Liver (tissue), 3 donors: ENCODE measurements at regions not wholly inside any gene's neighbourhood (a gene's known extent, or its start where the extent isn't known, plus 50 kb on each side); places are given as distances from the start of the nearest gene placed in this dataset.

Experiments used
- FOXA2 ChIP-seq: IDR thresholded peaks from 2 replicates; pipeline ENCODE4 v1.6.1; 2016; ENCODE audit warnings: antibody characterized with exemption
- GABPA ChIP-seq, 2 donors: IDR thresholded peaks in 1 of 2; conservative IDR thresholded peaks in 1 of 2; 2 replicates each; pipeline ENCODE4 v1.6.1; 2016; ENCODE audit warnings: antibody characterized with exemption in 2 of 2, mild to moderate bottlenecking in 1 of 2, moderate library complexity in 1 of 2
- JUND ChIP-seq, 2 donors: IDR thresholded peaks; 2 replicates each; pipeline ENCODE4 v1.6.1; 2016; ENCODE audit warnings: antibody characterized with exemption in 2 of 2
- RAD21 ChIP-seq, 2 donors: IDR thresholded peaks; 2 replicates each; pipeline ENCODE4 v1.6.1; 2016; ENCODE audit warnings: antibody characterized with exemption in 2 of 2, mild to moderate bottlenecking in 2 of 2
- RXRA ChIP-seq, 2 donors: IDR thresholded peaks; 2 replicates each; pipeline ENCODE4 v1.6.1; 2017 to 2018; ENCODE audit warnings: antibody characterized with exemption in 2 of 2, mild to moderate bottlenecking in 1 of 2
- SP1 ChIP-seq: IDR thresholded peaks from 2 replicates; pipeline ENCODE4 v1.6.1; 2018; ENCODE audit warnings: antibody characterized with exemption, mild to moderate bottlenecking
- YY1 ChIP-seq: IDR thresholded peaks from 2 replicates; pipeline ENCODE4 v1.6.1; 2016; ENCODE audit warnings: antibody characterized with exemption, mild to moderate bottlenecking
- TF ChIP-seq, protein P1 (sequence below): fragments of 150-350 bp; IDR thresholded peaks from 2 replicates; pipeline ENCODE4 v1.5.1; 2017; ENCODE audit warnings: improper control_type of control experiment, low read depth, low read length; ENCODE audit not compliant: missing input control
- TF ChIP-seq, protein P2 (sequence below): IDR thresholded peaks from 2 replicates; pipeline ENCODE4 v1.6.1; 2016; ENCODE audit warnings: antibody characterized with exemption
- TF ChIP-seq, protein P3 (sequence below): IDR thresholded peaks from 2 replicates; pipeline ENCODE4 v1.6.1; 2016; ENCODE audit warnings: antibody characterized with exemption
- TF ChIP-seq, protein P4 (sequence below): IDR thresholded peaks from 2 replicates; pipeline ENCODE4 v1.6.1; 2016; ENCODE audit warnings: antibody characterized with exemption
- donor health status: healthy.
- donor health status: healthy.

DNA sequence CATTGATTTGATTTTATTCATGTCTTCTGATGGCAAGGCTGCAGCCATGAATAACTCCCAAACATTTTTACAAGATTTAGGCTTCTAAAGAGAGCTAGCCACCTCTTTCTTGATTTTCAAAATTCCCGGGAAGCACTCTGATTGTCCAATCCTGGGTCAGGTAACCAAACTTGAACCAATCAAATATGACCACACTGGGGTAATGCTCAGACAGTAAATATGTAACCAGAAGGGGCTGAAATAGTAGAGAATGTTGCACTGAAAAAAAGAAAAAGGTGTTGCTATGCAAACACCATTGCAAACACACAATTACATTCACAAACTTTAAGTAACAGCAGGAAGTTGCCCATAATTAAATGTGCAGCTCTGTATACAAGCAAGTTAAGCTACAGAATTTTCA is 112.9 kb upstream of the IQCM start:
- TF ChIP-seq, protein P1, sequence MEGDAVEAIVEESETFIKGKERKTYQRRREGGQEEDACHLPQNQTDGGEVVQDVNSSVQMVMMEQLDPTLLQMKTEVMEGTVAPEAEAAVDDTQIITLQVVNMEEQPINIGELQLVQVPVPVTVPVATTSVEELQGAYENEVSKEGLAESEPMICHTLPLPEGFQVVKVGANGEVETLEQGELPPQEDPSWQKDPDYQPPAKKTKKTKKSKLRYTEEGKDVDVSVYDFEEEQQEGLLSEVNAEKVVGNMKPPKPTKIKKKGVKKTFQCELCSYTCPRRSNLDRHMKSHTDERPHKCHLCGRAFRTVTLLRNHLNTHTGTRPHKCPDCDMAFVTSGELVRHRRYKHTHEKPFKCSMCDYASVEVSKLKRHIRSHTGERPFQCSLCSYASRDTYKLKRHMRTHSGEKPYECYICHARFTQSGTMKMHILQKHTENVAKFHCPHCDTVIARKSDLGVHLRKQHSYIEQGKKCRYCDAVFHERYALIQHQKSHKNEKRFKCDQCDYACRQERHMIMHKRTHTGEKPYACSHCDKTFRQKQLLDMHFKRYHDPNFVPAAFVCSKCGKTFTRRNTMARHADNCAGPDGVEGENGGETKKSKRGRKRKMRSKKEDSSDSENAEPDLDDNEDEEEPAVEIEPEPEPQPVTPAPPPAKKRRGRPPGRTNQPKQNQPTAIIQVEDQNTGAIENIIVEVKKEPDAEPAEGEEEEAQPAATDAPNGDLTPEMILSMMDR = no peak
- TF ChIP-seq GABPA (IDR thresholded peaks at IDR 0.05 in 1 of 2, conservative IDR thresholded peaks at IDR 0.05 in 1 of 2) (no peak), RAD21 (IDR thresholded peaks at IDR 0.05) (no peak), YY1 (no peak), SP1 (no peak), JUND (IDR thresholded peaks at IDR 0.05) (no peak), RXRA (IDR thresholded peaks at IDR 0.05) (no peak), FOXA2 (no peak)
- TF ChIP-seq, protein P2, sequence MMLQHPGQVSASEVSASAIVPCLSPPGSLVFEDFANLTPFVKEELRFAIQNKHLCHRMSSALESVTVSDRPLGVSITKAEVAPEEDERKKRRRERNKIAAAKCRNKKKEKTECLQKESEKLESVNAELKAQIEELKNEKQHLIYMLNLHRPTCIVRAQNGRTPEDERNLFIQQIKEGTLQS = no peak
- TF ChIP-seq, protein P3, sequence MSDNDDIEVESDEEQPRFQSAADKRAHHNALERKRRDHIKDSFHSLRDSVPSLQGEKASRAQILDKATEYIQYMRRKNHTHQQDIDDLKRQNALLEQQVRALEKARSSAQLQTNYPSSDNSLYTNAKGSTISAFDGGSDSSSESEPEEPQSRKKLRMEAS = no peak
- TF ChIP-seq, protein P4, sequence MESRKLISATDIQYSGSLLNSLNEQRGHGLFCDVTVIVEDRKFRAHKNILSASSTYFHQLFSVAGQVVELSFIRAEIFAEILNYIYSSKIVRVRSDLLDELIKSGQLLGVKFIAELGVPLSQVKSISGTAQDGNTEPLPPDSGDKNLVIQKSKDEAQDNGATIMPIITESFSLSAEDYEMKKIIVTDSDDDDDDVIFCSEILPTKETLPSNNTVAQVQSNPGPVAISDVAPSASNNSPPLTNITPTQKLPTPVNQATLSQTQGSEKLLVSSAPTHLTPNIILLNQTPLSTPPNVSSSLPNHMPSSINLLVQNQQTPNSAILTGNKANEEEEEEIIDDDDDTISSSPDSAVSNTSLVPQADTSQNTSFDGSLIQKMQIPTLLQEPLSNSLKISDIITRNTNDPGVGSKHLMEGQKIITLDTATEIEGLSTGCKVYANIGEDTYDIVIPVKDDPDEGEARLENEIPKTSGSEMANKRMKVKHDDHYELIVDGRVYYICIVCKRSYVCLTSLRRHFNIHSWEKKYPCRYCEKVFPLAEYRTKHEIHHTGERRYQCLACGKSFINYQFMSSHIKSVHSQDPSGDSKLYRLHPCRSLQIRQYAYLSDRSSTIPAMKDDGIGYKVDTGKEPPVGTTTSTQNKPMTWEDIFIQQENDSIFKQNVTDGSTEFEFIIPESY = no peak
